OCI-LY1 (cell line): ENCODE measurements at regions not wholly inside any gene's neighbourhood (a gene's known extent, or its start where the extent isn't known, plus 50 kb on each side); places are given as distances from the start of the nearest gene placed in this dataset.

ENCODE experiments used
- CTCF ChIP-seq: fragments of 200-600 bp; sonication (generic), shearing (Covaris generic); IDR thresholded peaks from 2 replicates; pipeline ENCODE4 v1.5.1; 2017; ENCODE audit warnings: mild to moderate bottlenecking, antibody characterized with exemption, low read length, moderate library complexity, mixed read lengths
- EZH2 ChIP-seq: fragments of 200-600 bp; sonication (generic), shearing (Covaris generic); IDR thresholded peaks from 2 replicates; pipeline ENCODE4 v1.8.0; 2017; ENCODE audit warnings: borderline replicate concordance, mixed run types, mild to moderate bottlenecking, antibody characterized with exemption, low read length, moderate library complexity, mixed read lengths

- TF ChIP-seq CTCF = no peak
- no peak for TF ChIP-seq EZH2
Observed at GRCh38 chr1:219113261-219113660, 60.4 kb upstream of the LYPLAL1 start.
